Fibroblast of lung (primary cell): ENCODE measurements at regions not wholly inside any gene's neighbourhood (a gene's known extent, or its start where the extent isn't known, plus 50 kb on each side); places are given as distances from the start of the nearest gene placed in this dataset.

ENCODE experiments used
- DNase-seq, 2 donors: peaks; one replicate each; pipeline versions ENCODE4 v3.0.0 to v3.0.0-alpha.2; 2010; ENCODE audit warnings: low read depth in 2 of 2
- H2AFZ ChIP-seq: 2 replicates; pipeline ENCODE4 v1.5.1; 2012; ENCODE audit warnings: low read length, control low read depth, inconsistent platforms
- H3K27ac ChIP-seq: 2 replicates; pipeline ENCODE4 v1.5.1; 2011; ENCODE audit warnings: low read length, control low read depth; ENCODE audit not compliant: insufficient read depth
- H3K27me3 ChIP-seq: 2 replicates; pipeline ENCODE4 v1.5.1; 2011; ENCODE audit warnings: mild to moderate bottlenecking, low read length; ENCODE audit not compliant: control insufficient read depth, insufficient read depth
- H3K36me3 ChIP-seq: 2 replicates; pipeline ENCODE4 v1.5.1; 2011; ENCODE audit warnings: low read length; ENCODE audit not compliant: control insufficient read depth, insufficient read depth
- H3K4me1 ChIP-seq: 2 replicates; pipeline ENCODE4 v1.5.1; 2011; ENCODE audit warnings: low read length; ENCODE audit not compliant: control insufficient read depth, insufficient read depth; ENCODE audit errors: extremely low read depth
- H3K4me2 ChIP-seq: 2 replicates; pipeline ENCODE4 v1.5.1; 2011; ENCODE audit warnings: low read length, control low read depth; ENCODE audit not compliant: insufficient read depth; ENCODE audit errors: extremely low read depth
- H3K4me3 ChIP-seq, 4 experiments: fragments of 200-600 bp in 1 of 4; sonication (generic) in 1 of 4; replicated peaks in 1 of 4; 2 replicates each; pipeline ENCODE4 v1.5.1; 2011 to 2016; ENCODE audit warnings: low read length in 4 of 4, low read depth in 3 of 4, mild to moderate bottlenecking in 3 of 4, control low read depth in 2 of 4, inconsistent platforms in 1 of 4, mixed read lengths in 1 of 4; ENCODE audit not compliant: insufficient read depth in 1 of 4; ENCODE audit errors: control extremely low read depth in 1 of 4
- H3K79me2 ChIP-seq: 2 replicates; pipeline ENCODE4 v1.5.1; 2012; ENCODE audit warnings: mild to moderate bottlenecking, low read length, inconsistent platforms; ENCODE audit not compliant: control insufficient read depth, insufficient read depth
- H3K9ac ChIP-seq: 2 replicates; pipeline ENCODE4 v1.5.1; 2011; ENCODE audit warnings: mild to moderate bottlenecking, low read length, control low read depth; ENCODE audit not compliant: insufficient read depth
- H3K9me3 ChIP-seq: 2 replicates; pipeline ENCODE4 v1.5.1; 2012; ENCODE audit warnings: low read depth, low read length; ENCODE audit not compliant: control insufficient read depth, insufficient read depth
- H4K20me1 ChIP-seq: 2 replicates; pipeline ENCODE4 v1.5.1; 2011; ENCODE audit warnings: low read length; ENCODE audit not compliant: control insufficient read depth, insufficient read depth; ENCODE audit errors: extremely low read depth
- CTCF ChIP-seq, 2 donors: IDR thresholded peaks in 1 of 2; conservative IDR thresholded peaks in 1 of 2; 1 replicate in 1 of 2; 2 replicates in 1 of 2; pipeline ENCODE4 v1.5.1; 2011 to 2012; ENCODE audit warnings: low read length in 2 of 2, control low read depth in 1 of 2, inconsistent platforms in 1 of 2, low read depth in 1 of 2, mild to moderate bottlenecking in 1 of 2
- EZH2 ChIP-seq: IDR thresholded peaks from 2 replicates; pipeline ENCODE4 v1.5.1; 2012; ENCODE audit warnings: low read length, control low read depth, mild to moderate bottlenecking; ENCODE audit errors: missing control alignments

- Histone ChIP-seq H3K27ac (no peak overlapping the region), H3K4me3 (no peak overlapping the region), H3K79me2 (no peaks in the 10 kb centered on the region), H3K4me2 (no peak overlapping the region), H3K27me3 (no peaks in the 10 kb centered on the region), H3K9me3 (peaks cover 3% of the 10 kb centered on the region), H4K20me1 (no peaks in the 10 kb centered on the region), H3K9ac (no peak overlapping the region), H3K4me1 (no peaks in the 10 kb centered on the region), H2AFZ (no peak overlapping the region), H3K36me3 (no peaks in the 10 kb centered on the region)
- DNase-seq: no peak
- TF ChIP-seq EZH2 (no peak), CTCF (conservative IDR thresholded peaks at IDR 0.05 in 1 of 2, IDR thresholded peaks at IDR 0.05 in 1 of 2; ENCODE audit: low read depth in 1 of 2, low read length in 2 of 2) (no peak)
These were observed 125.8 kb downstream of the HMX1 start for GRCh38 chr4:8745826-8746225.

- H3K9me3 ChIP-seq: peaks cover 3% of the 10 kb centered on the region
These were observed 126.4 kb downstream of the HMX1 start for GRCh38 chr4:8745005-8745790.

More at GRCh38 chr4:8745005-8745790, 126.4 kb downstream of the HMX1 start:
- Histone ChIP-seq H2AFZ (no peak overlapping the region), H3K4me2 (no peak overlapping the region), H3K4me1 (no peaks in the 10 kb centered on the region), H4K20me1 (no peaks in the 10 kb centered on the region), H3K4me3 (no peak overlapping the region), H3K9ac (no peak overlapping the region), H3K36me3 (no peaks in the 10 kb centered on the region), H3K27me3 (no peaks in the 10 kb centered on the region), H3K27ac (no peak overlapping the region), H3K79me2 (no peaks in the 10 kb centered on the region)
- no peak for DNase-seq
- no peak for TF ChIP-seq EZH2
- no peak for TF ChIP-seq CTCF (conservative IDR thresholded peaks at IDR 0.05 in 1 of 2, IDR thresholded peaks at IDR 0.05 in 1 of 2; ENCODE audit: low read depth in 1 of 2, low read length in 2 of 2)
